ENCODE measurements at regions not wholly inside any gene's neighbourhood (a gene's known extent, or its start where the extent isn't known, plus 50 kb on each side); places are given as distances from the start of the nearest gene placed in this dataset.

DNA sequence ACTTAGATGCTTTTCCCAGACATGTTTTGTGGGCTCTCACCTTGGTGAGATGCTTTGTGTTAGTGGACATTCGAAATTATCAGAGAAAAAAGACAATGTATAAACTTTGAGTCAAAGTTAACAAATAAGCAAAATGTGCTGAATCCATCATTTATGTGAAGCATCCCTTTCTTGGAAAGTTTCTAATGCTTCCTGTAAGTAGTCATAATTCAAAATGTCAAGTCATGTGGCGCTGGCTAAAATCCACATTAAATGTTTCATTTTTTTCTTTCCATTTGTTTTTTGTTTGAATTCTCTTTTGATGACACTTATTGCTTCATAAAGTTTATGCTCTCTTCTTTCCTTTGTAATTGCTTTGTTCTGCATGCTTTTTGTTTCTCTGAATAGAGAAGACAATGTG, 107.2 kb upstream of the CENPW start (continued):
- TF ChIP-seq, protein P1, sequence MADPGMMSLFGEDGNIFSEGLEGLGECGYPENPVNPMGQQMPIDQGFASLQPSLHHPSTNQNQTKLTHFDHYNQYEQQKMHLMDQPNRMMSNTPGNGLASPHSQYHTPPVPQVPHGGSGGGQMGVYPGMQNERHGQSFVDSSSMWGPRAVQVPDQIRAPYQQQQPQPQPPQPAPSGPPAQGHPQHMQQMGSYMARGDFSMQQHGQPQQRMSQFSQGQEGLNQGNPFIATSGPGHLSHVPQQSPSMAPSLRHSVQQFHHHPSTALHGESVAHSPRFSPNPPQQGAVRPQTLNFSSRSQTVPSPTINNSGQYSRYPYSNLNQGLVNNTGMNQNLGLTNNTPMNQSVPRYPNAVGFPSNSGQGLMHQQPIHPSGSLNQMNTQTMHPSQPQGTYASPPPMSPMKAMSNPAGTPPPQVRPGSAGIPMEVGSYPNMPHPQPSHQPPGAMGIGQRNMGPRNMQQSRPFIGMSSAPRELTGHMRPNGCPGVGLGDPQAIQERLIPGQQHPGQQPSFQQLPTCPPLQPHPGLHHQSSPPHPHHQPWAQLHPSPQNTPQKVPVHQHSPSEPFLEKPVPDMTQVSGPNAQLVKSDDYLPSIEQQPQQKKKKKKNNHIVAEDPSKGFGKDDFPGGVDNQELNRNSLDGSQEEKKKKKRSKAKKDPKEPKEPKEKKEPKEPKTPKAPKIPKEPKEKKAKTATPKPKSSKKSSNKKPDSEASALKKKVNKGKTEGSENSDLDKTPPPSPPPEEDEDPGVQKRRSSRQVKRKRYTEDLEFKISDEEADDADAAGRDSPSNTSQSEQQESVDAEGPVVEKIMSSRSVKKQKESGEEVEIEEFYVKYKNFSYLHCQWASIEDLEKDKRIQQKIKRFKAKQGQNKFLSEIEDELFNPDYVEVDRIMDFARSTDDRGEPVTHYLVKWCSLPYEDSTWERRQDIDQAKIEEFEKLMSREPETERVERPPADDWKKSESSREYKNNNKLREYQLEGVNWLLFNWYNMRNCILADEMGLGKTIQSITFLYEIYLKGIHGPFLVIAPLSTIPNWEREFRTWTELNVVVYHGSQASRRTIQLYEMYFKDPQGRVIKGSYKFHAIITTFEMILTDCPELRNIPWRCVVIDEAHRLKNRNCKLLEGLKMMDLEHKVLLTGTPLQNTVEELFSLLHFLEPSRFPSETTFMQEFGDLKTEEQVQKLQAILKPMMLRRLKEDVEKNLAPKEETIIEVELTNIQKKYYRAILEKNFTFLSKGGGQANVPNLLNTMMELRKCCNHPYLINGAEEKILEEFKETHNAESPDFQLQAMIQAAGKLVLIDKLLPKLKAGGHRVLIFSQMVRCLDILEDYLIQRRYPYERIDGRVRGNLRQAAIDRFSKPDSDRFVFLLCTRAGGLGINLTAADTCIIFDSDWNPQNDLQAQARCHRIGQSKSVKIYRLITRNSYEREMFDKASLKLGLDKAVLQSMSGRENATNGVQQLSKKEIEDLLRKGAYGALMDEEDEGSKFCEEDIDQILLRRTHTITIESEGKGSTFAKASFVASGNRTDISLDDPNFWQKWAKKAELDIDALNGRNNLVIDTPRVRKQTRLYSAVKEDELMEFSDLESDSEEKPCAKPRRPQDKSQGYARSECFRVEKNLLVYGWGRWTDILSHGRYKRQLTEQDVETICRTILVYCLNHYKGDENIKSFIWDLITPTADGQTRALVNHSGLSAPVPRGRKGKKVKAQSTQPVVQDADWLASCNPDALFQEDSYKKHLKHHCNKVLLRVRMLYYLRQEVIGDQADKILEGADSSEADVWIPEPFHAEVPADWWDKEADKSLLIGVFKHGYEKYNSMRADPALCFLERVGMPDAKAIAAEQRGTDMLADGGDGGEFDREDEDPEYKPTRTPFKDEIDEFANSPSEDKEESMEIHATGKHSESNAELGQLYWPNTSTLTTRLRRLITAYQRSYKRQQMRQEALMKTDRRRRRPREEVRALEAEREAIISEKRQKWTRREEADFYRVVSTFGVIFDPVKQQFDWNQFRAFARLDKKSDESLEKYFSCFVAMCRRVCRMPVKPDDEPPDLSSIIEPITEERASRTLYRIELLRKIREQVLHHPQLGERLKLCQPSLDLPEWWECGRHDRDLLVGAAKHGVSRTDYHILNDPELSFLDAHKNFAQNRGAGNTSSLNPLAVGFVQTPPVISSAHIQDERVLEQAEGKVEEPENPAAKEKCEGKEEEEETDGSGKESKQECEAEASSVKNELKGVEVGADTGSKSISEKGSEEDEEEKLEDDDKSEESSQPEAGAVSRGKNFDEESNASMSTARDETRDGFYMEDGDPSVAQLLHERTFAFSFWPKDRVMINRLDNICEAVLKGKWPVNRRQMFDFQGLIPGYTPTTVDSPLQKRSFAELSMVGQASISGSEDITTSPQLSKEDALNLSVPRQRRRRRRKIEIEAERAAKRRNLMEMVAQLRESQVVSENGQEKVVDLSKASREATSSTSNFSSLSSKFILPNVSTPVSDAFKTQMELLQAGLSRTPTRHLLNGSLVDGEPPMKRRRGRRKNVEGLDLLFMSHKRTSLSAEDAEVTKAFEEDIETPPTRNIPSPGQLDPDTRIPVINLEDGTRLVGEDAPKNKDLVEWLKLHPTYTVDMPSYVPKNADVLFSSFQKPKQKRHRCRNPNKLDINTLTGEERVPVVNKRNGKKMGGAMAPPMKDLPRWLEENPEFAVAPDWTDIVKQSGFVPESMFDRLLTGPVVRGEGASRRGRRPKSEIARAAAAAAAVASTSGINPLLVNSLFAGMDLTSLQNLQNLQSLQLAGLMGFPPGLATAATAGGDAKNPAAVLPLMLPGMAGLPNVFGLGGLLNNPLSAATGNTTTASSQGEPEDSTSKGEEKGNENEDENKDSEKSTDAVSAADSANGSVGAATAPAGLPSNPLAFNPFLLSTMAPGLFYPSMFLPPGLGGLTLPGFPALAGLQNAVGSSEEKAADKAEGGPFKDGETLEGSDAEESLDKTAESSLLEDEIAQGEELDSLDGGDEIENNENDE (IDR thresholded peaks at IDR 0.05; ENCODE audit: insufficient replicate concordance, low read length): no peak
- no peak for TF ChIP-seq RXRA (IDR thresholded peaks at IDR 0.05; ENCODE audit: insufficient read depth, low read depth, low read length)
- no peak for TF ChIP-seq RNF2 (IDR thresholded peaks at IDR 0.05; ENCODE audit: borderline replicate concordance, low read depth, low read length, missing control alignments, poor library complexity, severe bottlenecking)
- TF ChIP-seq CEBPB (IDR thresholded peaks at IDR 0.05; ENCODE audit: low read depth, low read length): no peak
- no peak for TF ChIP-seq YY1 (IDR thresholded peaks at IDR 0.05; ENCODE audit: low read depth, low read length)
- no peak for TF ChIP-seq FOSL1 (IDR thresholded peaks at IDR 0.05; ENCODE audit: insufficient read depth, low read depth, low read length)
- TF ChIP-seq TEAD4 (IDR thresholded peaks at IDR 0.05; ENCODE audit: low read depth, low read length): no peak

Data from H1 (cell line).